Breast epithelium (tissue), 4 donors: ENCODE measurements at regions not wholly inside any gene's neighbourhood (a gene's known extent, or its start where the extent isn't known, plus 50 kb on each side); places are given as distances from the start of the nearest gene placed in this dataset.
"Not testable (repeated sequence)": the region's sequence is repeated elsewhere in the genome, so short reads cannot be mapped to it uniquely, and the experiment has no call there.

Source experiments
- DNase-seq, 2 donors: peaks; one replicate each; pipeline ENCODE4 v3.0.0-alpha.2; 2019; ENCODE audit warnings: low spot score in 2 of 2
- H3K27ac ChIP-seq, 2 donors: fragments of 200-600 bp; sonication (generic) in 1 of 2; one replicate each; pipeline ENCODE4 v1.5.1; 2016 to 2019; ENCODE audit warnings: mild to moderate bottlenecking in 1 of 2
- H3K27me3 ChIP-seq, 2 donors: fragments of 200-600 bp; sonication (generic) in 1 of 2; one replicate each; pipeline versions ENCODE4 v1.5.1 to v1.6.0; 2017 to 2019; ENCODE audit warnings: control low read depth in 1 of 2, mild to moderate bottlenecking in 1 of 2
- H3K36me3 ChIP-seq: fragments of 200-600 bp; one replicate; pipeline ENCODE4 v1.5.1; 2019
- H3K4me1 ChIP-seq, 2 donors: fragments of 200-600 bp; sonication (generic); one replicate each; pipeline ENCODE4 v1.5.1; 2016 to 2019; ENCODE audit warnings: control low read depth in 1 of 2
- H3K4me3 ChIP-seq, 3 donors: fragments of 200-600 bp; sonication (generic); 1 replicate in 2 of 3; 2 replicates in 1 of 3; pipeline ENCODE4 v1.5.1; 2016 to 2019; ENCODE audit warnings: mild to moderate bottlenecking in 3 of 3, moderate library complexity in 2 of 3
- H3K9me3 ChIP-seq, 2 donors: fragments of 200-600 bp; sonication (generic) in 1 of 2; one replicate each; pipeline ENCODE4 v1.5.1; 2016 to 2019; ENCODE audit warnings: control low read depth in 1 of 2
- POLR2A ChIP-seq: fragments of 450-650 bp; IDR thresholded peaks from one replicate; pipeline ENCODE4 v1.6.1; 2016; ENCODE audit warnings: antibody characterized with exemption, mild to moderate bottlenecking, moderate library complexity
- POLR2AphosphoS5 ChIP-seq, 3 donors: sonication (generic); formaldehyde crosslinking; IDR thresholded peaks; one replicate each; pipeline ENCODE4 v1.6.1; 2017; ENCODE audit warnings: antibody characterized with exemption in 3 of 3
- intact Hi-C: fragments of 100-400 bp; cut with DNase I; formaldehyde crosslinking; loops from one replicate; pipeline ENCODE4 v1.15.1; 2023; ENCODE audit warnings: low total_unique reads
- TF ChIP-seq, protein P1 (sequence below), 3 donors: fragments of 450-650 bp; IDR thresholded peaks; one replicate each; pipeline ENCODE4 v1.5.1; 2016 to 2017; ENCODE audit warnings: antibody characterized with exemption in 3 of 3, mild to moderate bottlenecking in 3 of 3, moderate library complexity in 3 of 3

DNA sequence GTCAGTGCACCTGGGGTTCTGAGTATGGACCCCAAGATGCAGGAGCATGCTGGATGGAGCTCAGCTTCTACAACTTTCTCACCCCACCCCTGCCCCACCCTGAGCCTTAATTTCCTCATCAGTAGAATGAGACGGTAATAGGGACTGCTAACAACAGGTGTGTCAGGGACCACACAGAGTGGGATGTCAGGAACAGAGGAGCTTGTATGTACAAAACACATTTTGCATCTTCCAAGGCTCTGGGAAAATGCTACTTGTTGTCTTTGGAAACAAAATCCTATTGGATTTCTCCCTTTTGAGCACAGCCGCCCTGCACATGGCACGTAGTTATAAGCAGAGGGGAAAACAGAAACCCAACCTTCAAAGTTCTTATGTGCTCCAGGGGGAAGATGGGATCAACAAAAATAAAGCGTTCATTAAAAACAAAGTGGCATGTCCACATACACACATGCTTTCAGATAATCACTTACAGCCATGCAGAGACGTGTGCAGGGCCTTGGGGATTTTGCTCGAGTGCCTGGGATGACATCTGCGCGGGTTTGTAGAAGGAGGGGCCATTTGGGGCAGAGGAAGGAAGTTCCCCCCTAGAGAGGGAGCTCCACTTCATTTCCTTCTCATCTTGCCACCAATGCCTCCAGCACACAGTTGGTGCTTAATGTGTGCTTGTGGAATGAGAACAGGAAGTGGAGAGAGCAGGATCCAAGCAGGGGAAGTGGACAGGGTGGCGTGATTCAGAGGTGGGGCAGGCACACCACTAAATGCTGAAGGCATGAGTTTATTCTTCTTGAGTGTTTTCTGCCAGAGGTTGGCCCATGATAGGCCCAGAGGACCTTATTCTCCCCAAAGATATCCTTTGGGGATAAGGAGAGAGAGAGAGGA lies 138.9 kb downstream of the SMIM20 start:
- no peaks in the 10 kb centered on the region for H3K9me3 ChIP-seq
- DNase-seq: no peak
- no peaks in the 10 kb centered on the region for H3K36me3 ChIP-seq
- H3K4me3 ChIP-seq: no peak overlapping the region
- H3K27me3 ChIP-seq: no peaks in the 10 kb centered on the region
- no peak overlapping the region for H3K27ac ChIP-seq
- intact Hi-C loops: no loop called here
- H3K4me1 ChIP-seq: peaks cover 0 to 10% of the 10 kb centered on the region in 2 donors
- TF ChIP-seq, protein P1, sequence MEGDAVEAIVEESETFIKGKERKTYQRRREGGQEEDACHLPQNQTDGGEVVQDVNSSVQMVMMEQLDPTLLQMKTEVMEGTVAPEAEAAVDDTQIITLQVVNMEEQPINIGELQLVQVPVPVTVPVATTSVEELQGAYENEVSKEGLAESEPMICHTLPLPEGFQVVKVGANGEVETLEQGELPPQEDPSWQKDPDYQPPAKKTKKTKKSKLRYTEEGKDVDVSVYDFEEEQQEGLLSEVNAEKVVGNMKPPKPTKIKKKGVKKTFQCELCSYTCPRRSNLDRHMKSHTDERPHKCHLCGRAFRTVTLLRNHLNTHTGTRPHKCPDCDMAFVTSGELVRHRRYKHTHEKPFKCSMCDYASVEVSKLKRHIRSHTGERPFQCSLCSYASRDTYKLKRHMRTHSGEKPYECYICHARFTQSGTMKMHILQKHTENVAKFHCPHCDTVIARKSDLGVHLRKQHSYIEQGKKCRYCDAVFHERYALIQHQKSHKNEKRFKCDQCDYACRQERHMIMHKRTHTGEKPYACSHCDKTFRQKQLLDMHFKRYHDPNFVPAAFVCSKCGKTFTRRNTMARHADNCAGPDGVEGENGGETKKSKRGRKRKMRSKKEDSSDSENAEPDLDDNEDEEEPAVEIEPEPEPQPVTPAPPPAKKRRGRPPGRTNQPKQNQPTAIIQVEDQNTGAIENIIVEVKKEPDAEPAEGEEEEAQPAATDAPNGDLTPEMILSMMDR (IDR thresholded peaks at IDR 0.05): no peak
- TF ChIP-seq POLR2A (no peak), POLR2AphosphoS5 (IDR thresholded peaks at IDR 0.05) (no peak)

DNA sequence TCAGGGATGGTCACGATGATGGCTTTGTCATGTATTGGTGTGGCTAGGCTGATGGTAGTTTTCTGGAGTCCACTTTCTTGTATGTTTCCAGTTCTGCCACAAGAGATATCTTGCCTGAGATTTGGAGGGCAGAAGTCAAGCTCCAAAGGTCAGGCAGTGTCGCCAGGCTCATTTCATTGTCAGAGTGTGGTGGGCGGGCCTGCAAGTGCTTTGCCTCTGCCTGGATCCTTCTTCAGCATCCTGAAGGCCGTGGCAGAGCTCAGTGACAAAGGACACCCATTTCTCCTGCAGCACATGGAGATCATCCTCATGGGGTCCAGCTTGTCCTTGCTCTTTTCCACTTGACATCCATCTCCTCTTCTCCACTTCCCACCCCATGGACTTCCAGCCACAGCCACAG lies 139.7 kb downstream of the SMIM20 start:
- intact Hi-C loops: no loop called here
- H3K9me3 ChIP-seq: no peaks in the 10 kb centered on the region
- H3K36me3 ChIP-seq: no peaks in the 10 kb centered on the region
- H3K27me3 ChIP-seq: no peaks in the 10 kb centered on the region
- TF ChIP-seq, protein P1 (IDR thresholded peaks at IDR 0.05): no peak
- no peak for TF ChIP-seq POLR2A
- no peak for TF ChIP-seq POLR2AphosphoS5 (IDR thresholded peaks at IDR 0.05)
- no peak overlapping the region for H3K4me3 ChIP-seq
- no peak for DNase-seq
- no peak overlapping the region for H3K27ac ChIP-seq
- peaks cover 0 to 10% of the 10 kb centered on the region in 2 donors for H3K4me1 ChIP-seq

DNA sequence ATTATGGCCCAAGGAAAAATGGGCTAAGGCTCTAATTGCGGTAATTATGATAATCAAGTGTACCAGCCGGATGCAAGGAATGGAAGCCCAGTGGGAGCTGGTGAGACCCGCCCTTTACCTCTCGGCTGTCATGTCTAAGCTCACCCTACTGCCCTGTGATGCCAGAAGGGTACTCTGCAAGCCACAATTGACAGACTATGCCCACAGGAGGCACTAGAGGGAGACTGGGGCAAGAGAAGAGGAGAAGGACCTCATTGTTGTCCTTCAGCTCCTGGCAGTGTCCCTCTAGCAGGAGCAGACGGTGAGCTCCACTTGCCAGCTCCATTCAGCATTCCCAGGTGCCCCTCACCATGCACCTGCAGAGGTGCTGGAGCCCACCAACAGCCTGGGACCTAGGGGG lies 141.8 kb downstream of the SMIM20 start:
- intact Hi-C loops: no loop called here
- no peaks in the 10 kb centered on the region for H3K9me3 ChIP-seq
- H3K4me3 ChIP-seq: no peak overlapping the region
- no peak for DNase-seq
- H3K4me1 ChIP-seq: no peaks in the 10 kb centered on the region
- no peaks in the 10 kb centered on the region for H3K27me3 ChIP-seq
- no peak overlapping the region for H3K27ac ChIP-seq
- TF ChIP-seq POLR2A (no peak), POLR2AphosphoS5 (IDR thresholded peaks at IDR 0.05) (no peak)
- TF ChIP-seq, protein P1 (IDR thresholded peaks at IDR 0.05): no peak
- no peaks in the 10 kb centered on the region for H3K36me3 ChIP-seq

DNA sequence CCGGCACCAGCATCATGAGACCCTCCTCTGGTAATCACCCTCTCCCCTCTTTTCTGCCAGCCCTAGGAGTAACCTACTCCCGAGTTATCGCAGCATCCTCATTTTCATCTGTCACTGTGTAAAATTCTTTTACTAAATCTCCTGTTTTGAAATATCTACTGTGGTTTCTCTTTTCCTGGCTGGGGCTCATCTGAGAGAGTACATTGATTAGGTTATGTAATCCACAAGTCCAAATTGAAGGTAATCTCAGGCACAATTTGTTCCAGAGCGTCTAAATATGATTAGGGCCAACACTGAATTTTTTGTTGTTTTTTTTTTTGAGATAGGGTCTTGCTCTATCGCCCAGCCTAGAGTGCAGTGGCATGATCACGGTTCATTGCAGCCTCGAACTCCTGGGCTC lies 142.4 kb downstream of the SMIM20 start:
- no peaks in the 10 kb centered on the region for H3K4me1 ChIP-seq
- H3K4me3 ChIP-seq: no peak overlapping the region
- H3K36me3 ChIP-seq: no peaks in the 10 kb centered on the region
- TF ChIP-seq, protein P1 (IDR thresholded peaks at IDR 0.05): no peak
- TF ChIP-seq POLR2A (no peak), POLR2AphosphoS5 (IDR thresholded peaks at IDR 0.05) (no peak)
- intact Hi-C loops: no loop called here
- no peak for DNase-seq
- no peak overlapping the region for H3K27ac ChIP-seq
- H3K9me3 ChIP-seq: no peaks in the 10 kb centered on the region
- no peaks in the 10 kb centered on the region for H3K27me3 ChIP-seq

DNA sequence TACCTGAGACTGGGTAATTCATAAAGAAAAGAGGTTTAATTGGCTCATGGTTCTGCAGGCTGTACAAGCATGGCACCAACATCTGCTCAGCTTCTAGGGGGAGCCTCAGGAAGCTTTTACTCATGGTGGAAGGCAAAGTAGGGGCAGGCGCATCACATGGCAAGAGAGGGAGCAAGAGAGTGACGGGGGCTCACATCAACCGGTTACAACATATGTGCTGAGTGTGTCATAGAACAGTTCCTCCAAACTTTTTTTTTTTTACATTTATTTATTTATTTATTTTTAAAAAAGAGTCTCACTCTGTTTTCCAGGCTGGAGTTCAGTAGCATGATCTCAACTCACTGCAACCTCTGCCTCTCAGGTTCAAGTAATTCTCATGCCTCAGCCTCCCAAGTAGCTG lies 143.8 kb downstream of the SMIM20 start:
- H3K27ac ChIP-seq, H3K9me3 ChIP-seq, H3K4me3 ChIP-seq, H3K4me1 ChIP-seq, H3K27me3 ChIP-seq, DNase-seq, H3K36me3 ChIP-seq, intact Hi-C loops: not testable (repeated sequence)
